Neuronal stem cell (in vitro differentiated cells): ENCODE measurements at regions not wholly inside any gene's neighbourhood (a gene's known extent, or its start where the extent isn't known, plus 50 kb on each side); places are given as distances from the start of the nearest gene placed in this dataset.

ENCODE experiments used
- DNase-seq: peaks from one replicate; pipeline ENCODE4 v3.0.0-alpha.2; 2013; ENCODE audit warnings: low spot score
- H2AFZ ChIP-seq: one replicate; pipeline ENCODE4 v1.6.1; 2013; ENCODE audit warnings: mild to moderate bottlenecking, low read length, inconsistent platforms
- H2AK5ac ChIP-seq: 2 replicates; pipeline ENCODE4 v1.6.1; 2013; ENCODE audit warnings: low read depth, mild to moderate bottlenecking, inconsistent platforms, low read length, moderate library complexity, mixed read lengths
- H2BK120ac ChIP-seq: 2 replicates; pipeline ENCODE4 v1.6.1; 2013; ENCODE audit warnings: low read depth, mild to moderate bottlenecking, inconsistent platforms, low read length, moderate library complexity, mixed read lengths
- H2BK12ac ChIP-seq: one replicate; pipeline ENCODE4 v1.6.1; 2013; ENCODE audit warnings: low read length, inconsistent platforms
- H2BK15ac ChIP-seq: 2 replicates; pipeline ENCODE4 v1.6.1; 2013; ENCODE audit warnings: mild to moderate bottlenecking, low read length, inconsistent platforms, mixed read lengths
- H2BK5ac ChIP-seq: one replicate; pipeline ENCODE4 v1.6.1; 2013; ENCODE audit warnings: inconsistent platforms, mild to moderate bottlenecking, low read length, moderate library complexity
- H3K14ac ChIP-seq: one replicate; pipeline ENCODE4 v1.6.1; 2013; ENCODE audit warnings: low read length, inconsistent platforms
- H3K18ac ChIP-seq: 2 replicates; pipeline ENCODE4 v1.6.1; 2013; ENCODE audit warnings: low read length, inconsistent platforms
- H3K23ac ChIP-seq: 2 replicates; pipeline ENCODE4 v1.6.1; 2013; ENCODE audit warnings: low read depth, mild to moderate bottlenecking, mixed read lengths, low read length, inconsistent platforms; ENCODE audit not compliant: poor library complexity
- H3K27ac ChIP-seq: replicated peaks from 3 replicates; pipeline ENCODE4 v1.5.1; 2013; ENCODE audit warnings: low read length, inconsistent platforms
- H3K27me3 ChIP-seq, 3 experiments: 2 replicates each; pipeline ENCODE4 v1.6.1; 2013; ENCODE audit warnings: low read length in 3 of 3, mild to moderate bottlenecking in 2 of 3, inconsistent platforms in 1 of 3, low read depth in 1 of 3, mixed read lengths in 1 of 3, moderate library complexity in 1 of 3; ENCODE audit not compliant: control insufficient read depth in 3 of 3, insufficient read depth in 3 of 3
- H3K36me3 ChIP-seq, 2 donors: replicated peaks in 1 of 2; 2 replicates each; pipeline ENCODE4 v1.6.1; 2013; ENCODE audit warnings: low read length in 2 of 2; ENCODE audit not compliant: control insufficient read depth in 2 of 2, insufficient read depth in 2 of 2
- H3K4ac ChIP-seq: 2 replicates; pipeline ENCODE4 v1.6.1; 2013; ENCODE audit warnings: inconsistent platforms, mild to moderate bottlenecking, low read length, moderate library complexity
- H3K4me1 ChIP-seq, 2 donors: 1 replicate in 1 of 2; 2 replicates in 1 of 2; pipeline ENCODE4 v1.6.1; 2013; ENCODE audit warnings: low read length in 2 of 2, low read depth in 1 of 2; ENCODE audit not compliant: control insufficient read depth in 2 of 2, insufficient read depth in 1 of 2
- H3K4me2 ChIP-seq: one replicate; pipeline ENCODE4 v1.6.1; 2013; ENCODE audit warnings: mild to moderate bottlenecking, low read length, inconsistent platforms; ENCODE audit not compliant: insufficient read depth, poor library complexity, severe bottlenecking
- H3K4me3 ChIP-seq, 2 donors: 2 replicates each; pipeline ENCODE4 v1.5.1; 2013; ENCODE audit warnings: low read length in 2 of 2, mild to moderate bottlenecking in 2 of 2, inconsistent platforms in 1 of 2, moderate library complexity in 1 of 2
- H3K79me1 ChIP-seq: one replicate; pipeline ENCODE4 v1.6.1; 2013; ENCODE audit warnings: low read depth, mild to moderate bottlenecking, inconsistent platforms, low read length, moderate library complexity
- H3K9ac ChIP-seq: one replicate; pipeline ENCODE4 v1.6.1; 2013; ENCODE audit warnings: mild to moderate bottlenecking, low read depth, low read length, inconsistent platforms; ENCODE audit not compliant: poor library complexity
- H3K9me3 ChIP-seq, 2 donors: replicated peaks in 1 of 2; 2 replicates each; pipeline versions ENCODE3 to v1.6.1; 2013; ENCODE audit warnings: low read length in 2 of 2, mild to moderate bottlenecking in 2 of 2, inconsistent platforms in 1 of 2, low read depth in 1 of 2, mixed read lengths in 1 of 2, moderate library complexity in 1 of 2; ENCODE audit not compliant: control insufficient read depth in 2 of 2, insufficient read depth in 1 of 2
- H4K8ac ChIP-seq: one replicate; pipeline ENCODE4 v1.6.1; 2013; ENCODE audit warnings: low read depth, mild to moderate bottlenecking, inconsistent platforms, low read length, moderate library complexity
- H4K91ac ChIP-seq: one replicate; pipeline ENCODE4 v1.6.1; 2013; ENCODE audit warnings: low read length, low read depth, mild to moderate bottlenecking, inconsistent platforms; ENCODE audit not compliant: poor library complexity
- WGBS, 2 donors: extraction: QIAGEN DNeasy Blood & Tissue Kit; methylation state at CpG; one replicate each; pipeline ENCODE4 v1.1.7; 2013; ENCODE audit warnings: missing lambda C conversion rate in 2 of 2, mixed read lengths in 1 of 2; ENCODE audit not compliant: insufficient read length in 2 of 2, insufficient replicate concordance in 1 of 2; ENCODE audit errors: extremely low coverage in 2 of 2; 5-methylcytosine and 5-hydroxymethylcytosine counted together

DNA sequence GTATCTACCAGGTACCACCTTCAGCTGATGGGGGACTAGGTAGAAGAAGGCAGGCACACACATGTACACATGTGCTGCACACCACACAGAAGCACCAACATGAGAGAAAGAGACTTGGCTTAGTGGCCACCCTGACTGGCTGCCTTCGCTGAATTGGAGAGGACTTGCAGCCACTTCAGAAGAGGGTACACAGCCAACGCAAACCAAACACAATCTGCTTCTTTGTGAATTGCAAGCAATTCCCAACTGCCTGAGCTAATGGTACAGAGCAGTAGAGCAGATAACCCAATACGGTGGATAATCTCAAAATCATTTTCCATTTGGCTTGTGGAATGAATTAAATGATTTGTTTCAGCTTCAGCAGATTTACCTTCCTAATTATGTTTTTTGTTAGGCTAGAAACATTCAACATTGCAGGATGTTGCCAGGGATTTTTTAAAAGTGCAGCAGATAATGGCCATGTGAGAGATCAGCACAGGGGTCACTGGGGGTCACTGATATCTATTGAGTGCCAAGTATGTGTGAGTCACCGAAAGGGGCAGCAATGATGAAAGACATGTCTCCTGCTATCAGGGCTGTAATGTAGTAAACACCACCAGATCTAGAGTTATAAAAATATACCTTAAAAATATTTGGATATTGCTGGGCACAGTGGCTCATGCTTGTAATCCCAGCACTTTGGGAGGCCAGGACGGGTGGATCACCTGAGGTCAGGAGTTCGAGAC is 652.6 kb downstream of the BCL11A start:
- Histone ChIP-seq H3K23ac (no peak overlapping the region), H3K27ac (no peak overlapping the region), H3K18ac (no peak overlapping the region), H3K9me3 (no peaks in the 10 kb centered on the region), H3K4me3 (no peak overlapping the region), H3K4ac (no peak overlapping the region), H3K9ac (no peak overlapping the region), H3K36me3 (no peaks in the 10 kb centered on the region), H2AFZ (no peak overlapping the region), H3K79me1 (no peaks in the 10 kb centered on the region), H2BK120ac (no peak overlapping the region), H4K8ac (no peak overlapping the region), H4K91ac (no peak overlapping the region), H3K4me2 (no peak overlapping the region), H2BK12ac (no peak overlapping the region), H3K27me3 (no peaks in the 10 kb centered on the region), H3K14ac (no peak overlapping the region), H2BK15ac (no peak overlapping the region), H3K4me1 (peaks cover 0 to 2% of the 10 kb centered on the region in 2 donors), H2AK5ac (no peak overlapping the region), H2BK5ac (no peak overlapping the region)
- no peak for DNase-seq
- WGBS, 2 donors = no CpG with 5 or more reads among the region's 6 CpGs

DNA sequence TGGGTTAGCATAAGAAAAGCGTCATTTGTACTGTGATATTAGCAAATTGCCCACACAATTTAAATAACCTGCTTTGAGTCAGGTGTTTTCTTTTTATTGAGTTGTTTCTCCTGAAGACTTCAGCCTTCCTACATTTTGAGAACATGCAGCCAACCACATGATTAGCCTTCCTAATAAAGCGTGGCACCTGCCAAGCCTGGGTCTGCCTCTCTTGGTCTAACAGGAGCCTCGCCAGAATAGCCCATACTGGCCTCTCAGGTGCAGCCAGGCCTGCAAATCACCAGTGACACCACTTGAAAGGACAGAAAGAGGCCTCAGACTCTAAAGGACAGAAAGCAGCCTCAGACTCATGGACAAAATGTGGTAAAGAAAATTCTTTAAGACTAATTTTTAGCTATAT is 653.8 kb downstream of the BCL11A start:
- Histone ChIP-seq H3K79me1 (no peaks in the 10 kb centered on the region), H3K4me3 (no peak overlapping the region), H4K8ac (no peak overlapping the region), H3K9me3 (no peaks in the 10 kb centered on the region), H3K4me1 (peaks cover 0 to 2% of the 10 kb centered on the region in 2 donors), H2AFZ (no peak overlapping the region), H4K91ac (no peak overlapping the region), H3K14ac (no peak overlapping the region), H2BK15ac (no peak overlapping the region), H2BK5ac (no peak overlapping the region), H3K9ac (no peak overlapping the region), H3K23ac (no peak overlapping the region), H3K36me3 (no peaks in the 10 kb centered on the region), H2BK12ac (no peak overlapping the region), H3K27ac (no peak overlapping the region), H3K4ac (no peak overlapping the region), H3K18ac (no peak overlapping the region), H2BK120ac (no peak overlapping the region), H3K4me2 (no peak overlapping the region), H3K27me3 (no peaks in the 10 kb centered on the region), H2AK5ac (no peak overlapping the region)
- no peak for DNase-seq
- no CpG with 5 or more reads among the region's 3 CpGs for WGBS, 2 donors

DNA sequence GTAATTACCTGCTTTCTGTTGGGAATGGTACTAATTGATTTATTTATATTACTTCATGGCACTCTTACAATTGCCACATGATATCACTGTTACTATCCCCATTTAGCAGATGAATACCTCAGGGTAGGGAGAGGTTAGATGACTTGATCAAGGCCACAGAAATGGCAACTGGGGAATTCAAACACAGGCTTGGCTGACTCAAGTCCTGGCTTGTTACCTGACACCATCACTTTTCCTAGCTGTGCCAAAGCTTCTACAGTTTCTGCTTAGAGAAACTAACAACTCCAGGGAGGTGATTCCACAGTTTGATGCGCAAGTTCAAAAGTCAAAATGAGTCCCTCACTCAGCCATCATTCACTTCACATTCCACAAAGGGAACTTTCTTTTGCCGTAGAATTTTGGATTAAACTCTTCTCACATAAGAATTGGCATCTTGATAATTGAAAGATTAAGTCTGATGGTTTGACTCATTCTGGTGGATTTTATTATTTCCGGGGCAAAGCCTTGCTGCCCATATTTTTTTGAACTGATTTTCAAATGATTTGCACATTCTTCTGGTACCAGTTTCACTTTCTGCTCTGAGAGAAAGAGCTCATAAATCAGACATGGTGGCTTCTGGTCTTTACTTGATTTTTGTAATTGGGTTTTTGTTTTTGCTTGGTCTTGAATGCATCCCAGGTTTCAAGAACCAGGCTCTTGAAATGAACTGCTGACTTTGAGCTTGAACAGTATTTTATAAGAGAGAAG is 656.8 kb downstream of the BCL11A start:
- Histone ChIP-seq H3K4me2 (no peak overlapping the region), H3K27ac (no peak overlapping the region), H4K8ac (no peak overlapping the region), H3K23ac (no peak overlapping the region), H3K9me3 (no peaks in the 10 kb centered on the region), H3K18ac (no peak overlapping the region), H2AFZ (no peak overlapping the region), H2BK120ac (no peak overlapping the region), H3K9ac (no peak overlapping the region), H2BK5ac (no peak overlapping the region), H2BK15ac (no peak overlapping the region), H2AK5ac (no peak overlapping the region), H3K27me3 (no peaks in the 10 kb centered on the region), H3K4me1 (peaks cover 0 to 2% of the 10 kb centered on the region in 2 donors), H2BK12ac (no peak overlapping the region), H3K36me3 (no peaks in the 10 kb centered on the region), H3K4ac (no peak overlapping the region), H4K91ac (no peak overlapping the region), H3K14ac (no peak overlapping the region), H3K4me3 (no peak overlapping the region), H3K79me1 (no peaks in the 10 kb centered on the region)
- no peak for DNase-seq
- WGBS, 2 donors = no CpG with 5 or more reads among the region's 3 CpGs

DNA sequence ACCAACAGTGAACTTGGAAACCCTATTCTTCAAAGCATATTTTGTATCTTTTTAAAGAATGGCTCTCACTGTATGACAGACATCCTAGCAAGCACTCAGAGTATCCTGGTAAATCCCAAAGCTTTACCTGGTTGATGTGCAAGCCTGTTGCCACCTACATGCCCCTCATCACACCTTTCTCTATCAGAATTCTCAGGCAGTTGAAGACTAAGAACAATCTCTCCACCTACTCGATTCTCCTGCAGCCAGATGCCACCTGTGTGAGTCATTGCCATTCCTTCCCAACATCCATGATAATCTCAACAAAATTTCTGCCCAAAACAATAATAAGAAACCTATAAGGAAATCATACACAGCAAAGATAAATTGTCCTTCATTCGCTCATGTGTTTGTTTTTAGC is 659.8 kb downstream of the BCL11A start:
- H3K9ac ChIP-seq = no peak overlapping the region
- H3K9me3 ChIP-seq = no peaks in the 10 kb centered on the region
- no peak overlapping the region for H4K8ac ChIP-seq
- no peaks in the 10 kb centered on the region for H3K27me3 ChIP-seq
- H2AK5ac ChIP-seq = no peak overlapping the region
- H3K27ac ChIP-seq = no peak overlapping the region
- no peak overlapping the region for H3K4me3 ChIP-seq
- H3K4ac ChIP-seq = no peak overlapping the region
- no peak overlapping the region for H2AFZ ChIP-seq
- no peak overlapping the region for H2BK120ac ChIP-seq
- H3K4me2 ChIP-seq = no peak overlapping the region
- DNase-seq = no peak
- H2BK5ac ChIP-seq = no peak overlapping the region
- WGBS, 2 donors = no CpG with 5 or more reads among the region's 2 CpGs
- no peaks in the 10 kb centered on the region for H3K36me3 ChIP-seq
- H3K23ac ChIP-seq = no peak overlapping the region
- H3K79me1 ChIP-seq = no peaks in the 10 kb centered on the region
- H4K91ac ChIP-seq = no peak overlapping the region
- no peak overlapping the region for H3K14ac ChIP-seq
- no peaks in the 10 kb centered on the region for H3K4me1 ChIP-seq
- no peak overlapping the region for H3K18ac ChIP-seq
- no peak overlapping the region for H2BK15ac ChIP-seq
- no peak overlapping the region for H2BK12ac ChIP-seq
